Ectodermal cell (in vitro differentiated cells): ENCODE measurements at regions not wholly inside any gene's neighbourhood (a gene's known extent, or its start where the extent isn't known, plus 50 kb on each side); places are given as distances from the start of the nearest gene placed in this dataset.

Source experiments
- H3K27ac ChIP-seq: 2 replicates; pipeline ENCODE4 v1.7.0; 2013; ENCODE audit warnings: mild to moderate bottlenecking, low read depth, low read length; ENCODE audit not compliant: insufficient read depth, poor library complexity, severe bottlenecking
- H3K27me3 ChIP-seq: 2 replicates; pipeline ENCODE4 v1.7.0; 2013; ENCODE audit warnings: mild to moderate bottlenecking, low read length; ENCODE audit not compliant: insufficient read depth, control insufficient read depth, poor library complexity, severe bottlenecking
- H3K36me3 ChIP-seq: one replicate; pipeline ENCODE4 v1.7.0; 2013; ENCODE audit warnings: low read length; ENCODE audit not compliant: control insufficient read depth, insufficient read depth
- H3K4me1 ChIP-seq: one replicate; pipeline ENCODE4 v1.7.0; 2013; ENCODE audit warnings: low read length; ENCODE audit not compliant: control insufficient read depth, insufficient read depth
- H3K4me3 ChIP-seq: 2 replicates; pipeline ENCODE4 v1.7.0; 2013; ENCODE audit warnings: low read depth, low read length, control low read depth; ENCODE audit not compliant: insufficient read depth
- H3K9me3 ChIP-seq: 2 replicates; pipeline ENCODE4 v1.7.0; 2013; ENCODE audit warnings: mild to moderate bottlenecking, low read length, moderate library complexity; ENCODE audit not compliant: control insufficient read depth
- WGBS, 2 experiments: methylation state at CpG; one replicate each; pipeline ENCODE4 v1.1.7; 2013; ENCODE audit warnings: missing lambda C conversion rate in 2 of 2; 5-methylcytosine and 5-hydroxymethylcytosine counted together

DNA sequence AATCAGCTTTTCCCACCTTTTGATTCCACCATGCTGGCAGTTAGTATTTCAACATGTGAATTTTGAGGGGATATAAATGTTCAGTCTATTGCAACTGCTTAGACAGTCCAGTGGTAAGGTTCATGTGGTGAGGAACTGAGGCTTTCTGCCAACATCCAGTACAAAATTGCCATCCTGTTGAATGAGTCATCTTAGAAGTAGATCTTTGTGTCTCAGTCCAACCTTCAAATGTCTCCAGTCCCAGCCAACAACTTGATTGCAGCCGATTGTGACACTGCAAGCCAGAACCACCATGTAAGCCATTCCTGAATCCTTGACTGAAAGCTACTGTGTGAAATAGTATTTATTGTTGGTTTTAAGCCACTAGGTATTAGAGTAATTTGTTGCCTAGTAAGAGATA, 331.5 kb upstream of the GRIN3A start:
- no peak overlapping the region for H3K27ac ChIP-seq
- no peaks in the 10 kb centered on the region for H3K27me3 ChIP-seq
- no peaks in the 10 kb centered on the region for H3K36me3 ChIP-seq
- H3K4me3 ChIP-seq, result no peak overlapping the region
- H3K9me3 ChIP-seq, result peaks cover 4% of the 10 kb centered on the region
- no peaks in the 10 kb centered on the region for H3K4me1 ChIP-seq
- WGBS, 2 experiments, result 89 to 92% methylated on average over 1 of the region's 1 CpG

DNA sequence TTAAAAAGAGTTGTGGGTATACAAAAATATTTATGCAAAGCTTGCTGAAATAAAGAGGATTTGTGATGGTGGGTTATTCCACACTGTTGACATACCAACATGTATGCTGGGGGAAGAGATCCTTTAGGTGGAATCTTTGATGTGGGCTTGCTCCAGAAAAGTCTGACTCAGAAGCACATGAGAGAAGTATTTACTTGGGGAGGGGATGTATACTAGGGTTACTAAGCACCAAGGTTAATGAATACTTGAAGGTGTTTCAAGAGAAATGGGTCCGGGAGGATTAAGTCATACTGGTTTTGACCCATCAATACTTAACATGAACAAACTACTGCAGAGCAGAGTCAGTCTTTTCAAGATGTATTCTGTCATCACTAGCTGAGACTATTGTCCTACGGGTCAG, 316.4 kb upstream of the GRIN3A start:
- 82 to 86% methylated on average over 2 of the region's 2 CpGs for WGBS, 2 experiments
- peaks cover under 1% of the 10 kb centered on the region for H3K9me3 ChIP-seq
- H3K27ac ChIP-seq, result no peak overlapping the region
- H3K4me3 ChIP-seq, result no peak overlapping the region
- no peaks in the 10 kb centered on the region for H3K36me3 ChIP-seq
- H3K27me3 ChIP-seq, result no peaks in the 10 kb centered on the region
- H3K4me1 ChIP-seq, result no peaks in the 10 kb centered on the region

DNA sequence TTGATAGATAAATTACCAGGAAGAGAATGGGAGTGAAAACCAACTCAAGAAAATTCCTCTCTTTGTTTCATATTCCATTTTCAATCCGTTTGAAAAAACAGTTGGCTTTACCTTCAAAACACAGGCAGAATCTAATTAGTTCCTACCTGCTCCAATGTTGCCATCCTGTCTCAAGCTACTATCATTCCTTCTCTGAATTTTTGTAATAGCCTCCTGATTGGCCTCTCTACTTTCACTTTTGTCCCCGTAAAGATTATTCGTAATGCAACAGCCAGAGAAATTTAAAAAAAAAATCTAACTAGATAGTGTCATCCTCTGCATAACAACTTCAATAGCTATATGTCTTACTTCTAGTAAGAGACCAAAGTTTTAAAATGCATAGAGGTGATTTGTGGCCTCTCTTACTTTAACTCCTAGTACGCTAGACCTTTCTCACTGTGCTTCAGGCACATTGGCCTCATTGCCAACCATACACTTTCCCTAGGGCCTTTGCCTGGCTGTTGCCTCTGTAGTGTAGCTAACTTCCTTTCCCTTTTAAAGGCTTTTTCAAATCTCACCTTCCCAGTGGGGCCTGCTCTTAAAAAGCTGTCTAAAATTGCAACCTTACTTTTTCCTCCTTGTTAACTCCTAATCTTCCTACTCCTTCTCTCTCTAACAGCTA, 311.3 kb upstream of the GRIN3A start:
- H3K27me3 ChIP-seq, result no peaks in the 10 kb centered on the region
- H3K4me3 ChIP-seq, result no peak overlapping the region
- WGBS, 2 experiments, result 80 to 84% methylated on average over 4 of the region's 4 CpGs
- H3K36me3 ChIP-seq, result no peaks in the 10 kb centered on the region
- peaks cover 2% of the 10 kb centered on the region for H3K9me3 ChIP-seq
- H3K4me1 ChIP-seq, result no peaks in the 10 kb centered on the region
- no peak overlapping the region for H3K27ac ChIP-seq

DNA sequence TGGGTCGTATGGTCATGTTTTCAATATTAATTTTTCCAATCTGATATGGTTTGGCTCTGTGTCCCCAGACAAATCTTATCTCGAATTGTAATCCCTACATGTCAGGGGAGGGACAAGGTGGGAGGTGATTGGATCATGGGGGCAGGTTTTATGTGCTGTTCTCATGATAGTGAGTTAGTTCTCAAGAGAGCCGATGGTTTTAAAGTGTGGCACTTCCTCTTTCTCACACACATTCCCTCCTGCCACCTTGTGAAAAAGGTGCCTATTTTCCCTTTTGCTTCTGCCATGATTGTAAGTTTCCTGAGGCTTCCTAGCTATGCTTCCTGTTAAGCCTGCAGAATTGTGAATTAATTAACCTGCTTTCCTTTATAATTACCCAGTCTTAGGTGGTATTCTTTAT, 309.1 kb upstream of the GRIN3A start:
- WGBS, 2 experiments, result 79 to 91% methylated on average over 3 of the region's 3 CpGs
- H3K4me3 ChIP-seq, result no peak overlapping the region
- no peak overlapping the region for H3K27ac ChIP-seq
- no peaks in the 10 kb centered on the region for H3K27me3 ChIP-seq
- no peaks in the 10 kb centered on the region for H3K36me3 ChIP-seq
- H3K4me1 ChIP-seq, result no peaks in the 10 kb centered on the region
- H3K9me3 ChIP-seq, result peaks cover 2% of the 10 kb centered on the region

DNA sequence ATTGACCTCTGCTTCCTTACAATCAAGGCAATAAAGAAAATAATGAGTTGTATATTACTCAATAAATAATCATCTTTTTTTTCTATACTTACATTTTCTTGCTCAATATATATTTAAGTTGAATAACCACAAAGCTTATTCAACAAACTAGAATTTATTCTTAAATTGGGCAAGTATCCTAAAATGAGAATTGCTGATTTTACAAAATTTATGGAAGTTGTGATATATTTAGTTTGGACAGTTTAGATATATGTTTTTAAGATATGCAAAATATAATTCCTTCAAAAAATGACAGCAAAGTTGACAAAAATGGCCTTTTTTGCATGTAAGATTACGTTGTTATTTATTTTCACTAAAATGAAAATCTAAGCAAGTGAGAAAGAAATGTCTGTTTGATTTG, 305.7 kb upstream of the GRIN3A start:
- no peak overlapping the region for H3K27ac ChIP-seq
- no peaks in the 10 kb centered on the region for H3K36me3 ChIP-seq
- WGBS, 2 experiments, result 87 to 100% methylated on average over 1 of the region's 1 CpG
- no peaks in the 10 kb centered on the region for H3K4me1 ChIP-seq
- no peaks in the 10 kb centered on the region for H3K27me3 ChIP-seq
- no peak overlapping the region for H3K4me3 ChIP-seq
- H3K9me3 ChIP-seq, result no peaks in the 10 kb centered on the region

DNA sequence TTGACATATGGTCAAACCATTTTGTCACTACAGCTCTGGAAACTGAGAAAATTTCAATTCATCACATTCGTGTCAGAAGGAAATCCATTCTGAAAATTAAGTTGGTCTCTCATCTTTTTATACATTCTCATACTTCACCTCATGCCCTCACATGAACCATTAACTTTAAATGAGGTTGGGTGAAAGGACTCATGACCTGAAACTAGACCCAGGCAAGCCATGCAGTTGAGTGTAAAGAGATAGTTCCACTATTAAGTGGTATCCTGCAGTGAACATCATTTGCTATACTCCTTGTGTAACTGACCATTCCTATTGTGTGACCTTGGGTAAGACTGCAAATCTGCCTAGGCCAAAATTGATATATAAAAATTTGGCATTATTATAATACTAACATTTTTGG, 299.6 kb upstream of the GRIN3A start:
- Histone ChIP-seq H3K9me3 (no peaks in the 10 kb centered on the region), H3K27me3 (no peaks in the 10 kb centered on the region)
- WGBS, 2 experiments, result 47 to 56% methylated on average over 1 of the region's 1 CpG

DNA sequence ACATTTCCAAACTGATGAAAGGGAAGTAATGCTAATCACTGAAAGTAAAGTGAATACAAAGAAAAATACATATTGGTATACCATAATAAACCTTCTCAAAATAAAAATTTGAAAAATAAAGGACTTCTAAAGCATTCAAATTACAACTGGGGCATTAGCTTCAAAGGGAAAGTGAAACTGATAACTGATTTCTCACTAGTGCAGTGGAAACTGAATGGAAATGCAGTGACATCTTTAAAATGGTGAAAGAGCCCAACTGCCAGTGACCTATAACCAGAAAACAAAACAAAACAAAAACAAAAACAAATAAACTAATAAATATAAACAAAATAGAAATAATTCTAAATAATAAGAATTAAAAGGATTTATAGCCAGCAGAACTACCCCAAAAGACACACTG, 297.5 kb upstream of the GRIN3A start:
- H3K4me3 ChIP-seq, result no peak overlapping the region
- H3K27me3 ChIP-seq, result no peaks in the 10 kb centered on the region
- no peaks in the 10 kb centered on the region for H3K36me3 ChIP-seq
- H3K4me1 ChIP-seq, result no peaks in the 10 kb centered on the region
- H3K9me3 ChIP-seq, result no peaks in the 10 kb centered on the region
- no peak overlapping the region for H3K27ac ChIP-seq

More for the DNA sequence above, 299.6 kb upstream of the GRIN3A start:
- Histone ChIP-seq H3K4me3 (no peak overlapping the region), H3K27ac (no peak overlapping the region), H3K4me1 (no peaks in the 10 kb centered on the region), H3K36me3 (no peaks in the 10 kb centered on the region)

DNA sequence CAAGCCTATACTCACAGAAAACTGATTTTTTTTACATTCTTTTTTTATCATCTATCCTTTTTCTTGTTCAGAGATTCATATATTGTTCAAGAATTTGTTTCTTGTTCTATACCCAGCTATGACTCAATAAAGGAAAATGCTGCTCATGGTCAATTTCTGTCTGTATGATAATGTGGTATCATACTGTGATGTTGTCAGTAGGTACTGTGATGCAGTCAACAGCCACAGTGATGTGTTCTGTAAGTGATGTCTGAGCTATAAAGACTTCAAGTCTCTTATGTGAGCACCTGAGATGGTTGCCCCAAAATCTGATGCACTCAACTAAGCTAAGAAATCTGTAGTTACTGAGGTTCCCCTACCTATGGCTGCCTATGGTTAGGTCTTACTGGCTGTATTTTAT, 294.2 kb upstream of the GRIN3A start:
- Histone ChIP-seq H3K4me3 (no peak overlapping the region), H3K9me3 (no peaks in the 10 kb centered on the region), H3K36me3 (no peaks in the 10 kb centered on the region), H3K4me1 (no peaks in the 10 kb centered on the region), H3K27me3 (no peaks in the 10 kb centered on the region), H3K27ac (no peak overlapping the region)

DNA sequence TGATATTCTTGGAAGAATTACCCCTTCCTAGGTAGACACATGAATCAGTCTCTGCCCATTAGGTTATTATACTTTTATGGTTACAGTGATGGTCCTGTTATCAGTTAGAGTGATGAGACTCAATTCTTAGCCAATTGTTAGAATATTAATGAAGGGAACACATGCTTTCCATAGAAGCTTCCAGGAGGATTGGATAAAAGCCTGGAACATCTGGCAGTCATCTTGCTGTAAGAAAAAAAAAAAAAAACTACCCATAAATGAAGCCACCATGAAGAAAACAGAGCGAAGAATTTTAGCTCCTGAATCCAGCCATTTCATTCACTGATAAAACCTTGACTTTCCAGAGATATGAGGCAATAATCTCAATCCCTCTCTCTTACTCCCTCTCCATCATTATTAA, 262.5 kb upstream of the GRIN3A start:
- no peaks in the 10 kb centered on the region for H3K36me3 ChIP-seq
- no peak overlapping the region for H3K4me3 ChIP-seq
- H3K27me3 ChIP-seq, result no peaks in the 10 kb centered on the region
- 36 to 60% methylated on average over 1 of the region's 1 CpG for WGBS, 2 experiments
- H3K27ac ChIP-seq, result no peak overlapping the region
- peaks cover 3% of the 10 kb centered on the region for H3K9me3 ChIP-seq
- H3K4me1 ChIP-seq, result no peaks in the 10 kb centered on the region

DNA sequence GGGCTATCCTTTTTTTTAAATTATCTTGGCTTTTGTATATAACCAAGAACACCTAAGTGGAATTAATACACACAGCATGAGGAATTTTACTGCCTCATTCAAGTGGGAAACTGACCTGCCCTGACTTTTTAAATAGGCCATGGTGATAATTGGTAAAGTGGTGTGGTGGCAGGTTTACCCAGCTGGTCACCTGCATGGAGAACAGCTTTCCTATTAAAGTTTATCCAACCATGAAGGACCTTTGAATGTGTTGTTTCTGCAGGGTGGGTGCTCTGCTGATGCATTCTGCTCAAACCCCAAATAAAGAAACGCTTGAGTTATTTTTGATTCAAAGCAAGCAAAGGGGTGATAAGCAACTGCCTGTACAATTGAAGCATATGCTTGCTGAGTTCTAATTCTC, 261.0 kb upstream of the GRIN3A start:
- no peak overlapping the region for H3K27ac ChIP-seq
- H3K27me3 ChIP-seq, result no peaks in the 10 kb centered on the region
- H3K4me3 ChIP-seq, result no peak overlapping the region
- H3K36me3 ChIP-seq, result no peaks in the 10 kb centered on the region
- peaks cover 3% of the 10 kb centered on the region for H3K9me3 ChIP-seq
- no peaks in the 10 kb centered on the region for H3K4me1 ChIP-seq
- 64 to 75% methylated on average over 1 of the region's 1 CpG for WGBS, 2 experiments

DNA sequence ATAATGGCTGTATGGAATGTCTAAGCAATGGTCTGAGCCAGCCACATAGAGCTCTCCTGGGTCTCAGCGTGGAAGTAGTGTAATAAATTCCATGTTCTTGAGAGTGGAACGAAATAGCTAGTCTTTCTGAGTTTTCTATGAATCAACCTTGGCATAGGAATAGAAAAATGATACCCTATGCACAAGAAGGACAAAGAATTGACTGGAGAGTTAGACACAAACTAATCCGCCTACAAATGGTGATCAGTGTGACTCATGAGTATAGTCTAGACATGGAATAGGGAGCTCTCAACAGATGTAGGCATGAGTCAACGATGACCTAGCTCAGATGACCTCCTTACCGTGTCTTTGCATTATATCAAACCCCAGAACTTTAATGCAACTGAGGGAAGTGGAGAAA, 256.8 kb upstream of the GRIN3A start:
- peaks cover 3% of the 10 kb centered on the region for H3K9me3 ChIP-seq
- WGBS, 2 experiments, result 63 to 64% methylated on average over 4 to 5 of the region's 5 CpGs
- no peaks in the 10 kb centered on the region for H3K27me3 ChIP-seq
- H3K4me1 ChIP-seq, result no peaks in the 10 kb centered on the region
- H3K36me3 ChIP-seq, result no peaks in the 10 kb centered on the region
- no peak overlapping the region for H3K27ac ChIP-seq
- no peak overlapping the region for H3K4me3 ChIP-seq
